ENCODE measurements at regions not wholly inside any gene's neighbourhood (a gene's known extent, or its start where the extent isn't known, plus 50 kb on each side); places are given as distances from the start of the nearest gene placed in this dataset.
A peak's percentile ranks its signal among the peaks of the same experiment; 100 is the strongest.
"Not testable (repeated sequence)": the region's sequence is repeated elsewhere in the genome, so short reads cannot be mapped to it uniquely, and the experiment has no call there.

- Histone ChIP-seq H3F3A (ENCODE audit: low read length, unreplicated experiment) (no peaks in the 10 kb centered on the region), H3K79me2 (ENCODE audit: low read length) (no peaks in the 10 kb centered on the region), H3K27me3 (ENCODE audit: low read length) (peaks cover 20% of the 10 kb centered on the region; the same call in 1 of the 2 replicates), H2AFZ (ENCODE audit: low read length) (0 out of 2 replicates have a peak overlapping the region, but pooled peaks have one; percentile 19), H3K4me1 (ENCODE audit: insufficient read depth, low read length) (no peaks in the 10 kb centered on the region; the same call in 1 of the 2 replicates), H3K9me3 (ENCODE audit: low read length) (no peaks in the 10 kb centered on the region), H3K9ac (ENCODE audit: low read length) (no peak overlapping the region), H3K27ac (ENCODE audit: low read length) (no peak overlapping the region), H3K9me2 (replicated peaks; ENCODE audit: low read length) (no peaks in the 10 kb centered on the region), H4K20me1 (ENCODE audit: low read length) (no peaks in the 10 kb centered on the region), H3K36me3 (ENCODE audit: low read depth, low read length) (no peaks in the 10 kb centered on the region), H3K4me3 (ENCODE audit: low read length) (no peak overlapping the region), H3K4me2 (ENCODE audit: low read length) (no peak overlapping the region)
- BruUV-seq (replicated peaks): no TSS peak
- POLR2A ChIA-PET (ENCODE audit: unreplicated experiment): no interaction called here
- ATAC-seq (no peak), DNase-seq (no peak)
- intact Hi-C loops (cut with micrococcal nuclease): no loop called here
- CTCF ChIA-PET: no interaction called here
- no peak for TF ChIP-seq CTCF (conservative IDR thresholded peaks at IDR 0.05; ENCODE audit: low read depth, low read length)
- TF ChIP-seq EZH2 (IDR thresholded peaks at IDR 0.05; ENCODE audit: low read length, unreplicated experiment): no peak
- no peak for TF ChIP-seq EZH2phosphoT487 (IDR thresholded peaks at IDR 0.05; ENCODE audit: borderline replicate concordance, low read length)
Measured at GRCh38 chr11:98411777-98412176, 609.0 kb upstream of the CNTN5 start.

- Histone ChIP-seq H3K4me2 (ENCODE audit: low read length) (no peak overlapping the region), H3K9me3 (ENCODE audit: low read length) (no peaks in the 10 kb centered on the region), H3K79me2 (ENCODE audit: low read length) (no peaks in the 10 kb centered on the region), H3K4me3 (ENCODE audit: low read length) (no peak overlapping the region), H3K27me3 (ENCODE audit: low read length) (peaks cover 11% of the 10 kb centered on the region; the same call in 1 of the 2 replicates), H2AFZ (ENCODE audit: low read length) (no peak overlapping the region), H4K20me1 (ENCODE audit: low read length) (no peaks in the 10 kb centered on the region), H3K9me2 (replicated peaks; ENCODE audit: low read length) (no peaks in the 10 kb centered on the region), H3K27ac (ENCODE audit: low read length) (no peak overlapping the region), H3K9ac (ENCODE audit: low read length) (no peak overlapping the region), H3K4me1 (ENCODE audit: insufficient read depth, low read length) (no peaks in the 10 kb centered on the region), H3K36me3 (ENCODE audit: low read depth, low read length) (no peaks in the 10 kb centered on the region), H3F3A (ENCODE audit: low read length, unreplicated experiment) (no peaks in the 10 kb centered on the region)
- no TSS peak for BruUV-seq (replicated peaks)
- ChIA-PET CTCF (no interaction called here), POLR2A (ENCODE audit: unreplicated experiment) (no interaction called here)
- intact Hi-C loops (cut with micrococcal nuclease): no loop called here
- TF ChIP-seq EZH2phosphoT487 (IDR thresholded peaks at IDR 0.05; ENCODE audit: borderline replicate concordance, low read length): no peak
- TF ChIP-seq CTCF (conservative IDR thresholded peaks at IDR 0.05; ENCODE audit: low read depth, low read length): no peak
- TF ChIP-seq EZH2 (IDR thresholded peaks at IDR 0.05; ENCODE audit: low read length, unreplicated experiment): no peak
- ATAC-seq (no peak), DNase-seq (no peak)
Measured at GRCh38 chr11:98417256-98417755, 603.4 kb upstream of the CNTN5 start.

- intact Hi-C loops (cut with micrococcal nuclease): no loop called here
- H4K20me1 ChIP-seq (ENCODE audit: low read length): no peaks in the 10 kb centered on the region
- peaks cover 17% of the 10 kb centered on the region; the same call in 1 of the 2 replicates for H3K9me3 ChIP-seq (ENCODE audit: low read length)
- DNase-seq: no peak
- BruUV-seq (replicated peaks): no TSS peak
- H3F3A ChIP-seq (ENCODE audit: low read length, unreplicated experiment): no peaks in the 10 kb centered on the region
- no peaks in the 10 kb centered on the region for H3K4me1 ChIP-seq (ENCODE audit: insufficient read depth, low read length)
- H2AFZ ChIP-seq (ENCODE audit: low read length): no peak overlapping the region
- H3K79me2 ChIP-seq (ENCODE audit: low read length): no peaks in the 10 kb centered on the region
- no peak overlapping the region for H3K4me2 ChIP-seq (ENCODE audit: low read length)
- H3K27me3 ChIP-seq (ENCODE audit: low read length): no peaks in the 10 kb centered on the region
- ChIA-PET POLR2A (ENCODE audit: unreplicated experiment) (no interaction called here), CTCF (no interaction called here)
- no peak overlapping the region for H3K27ac ChIP-seq (ENCODE audit: low read length)
- H3K9me2 ChIP-seq (replicated peaks; ENCODE audit: low read length): no peaks in the 10 kb centered on the region
- TF ChIP-seq CTCF (conservative IDR thresholded peaks at IDR 0.05; ENCODE audit: low read depth, low read length): no peak
- no peak for TF ChIP-seq EZH2phosphoT487 (IDR thresholded peaks at IDR 0.05; ENCODE audit: borderline replicate concordance, low read length)
- TF ChIP-seq EZH2 (IDR thresholded peaks at IDR 0.05; ENCODE audit: low read length, unreplicated experiment): no peak
- no peak overlapping the region for H3K9ac ChIP-seq (ENCODE audit: low read length)
- no peak for ATAC-seq
- no peaks in the 10 kb centered on the region for H3K36me3 ChIP-seq (ENCODE audit: low read depth, low read length)
- H3K4me3 ChIP-seq (ENCODE audit: low read length): no peak overlapping the region
Measured at GRCh38 chr11:98423933-98424332, 596.8 kb upstream of the CNTN5 start.

GRCh38 chr11:98424773-98425172 lies 596.0 kb upstream of the CNTN5 start:
- ATAC-seq; H3K4me2 ChIP-seq (ENCODE audit: low read length); H3K9ac ChIP-seq (ENCODE audit: low read length); H3K4me3 ChIP-seq (ENCODE audit: low read length); H3K4me1 ChIP-seq (ENCODE audit: insufficient read depth, low read length); H3F3A ChIP-seq (ENCODE audit: low read length, unreplicated experiment); POLR2A ChIA-PET (ENCODE audit: unreplicated experiment); H3K27ac ChIP-seq (ENCODE audit: low read length); H3K27me3 ChIP-seq (ENCODE audit: low read length); BruUV-seq (replicated peaks); intact Hi-C loops (cut with micrococcal nuclease); DNase-seq; H3K9me2 ChIP-seq (replicated peaks; ENCODE audit: low read length); H3K79me2 ChIP-seq (ENCODE audit: low read length); H3K36me3 ChIP-seq (ENCODE audit: low read depth, low read length); H4K20me1 ChIP-seq (ENCODE audit: low read length); H2AFZ ChIP-seq (ENCODE audit: low read length); CTCF ChIA-PET: not testable (repeated sequence)
- peaks cover 22% of the 10 kb centered on the region; the same call in 1 of the 2 replicates for H3K9me3 ChIP-seq (ENCODE audit: low read length)
